ENCODE measurements at regions not wholly inside any gene's neighbourhood (a gene's known extent, or its start where the extent isn't known, plus 50 kb on each side); places are given as distances from the start of the nearest gene placed in this dataset.

GRCh38 chr6:105807905-105808304 is 278.2 kb upstream of the PRDM1 start:
- no peak for DNase-seq

GRCh38 chr6:105806486-105806920 is 279.6 kb upstream of the PRDM1 start:
- DNase-seq = no peak

GRCh38 chr6:105805501-105806023 is 280.6 kb upstream of the PRDM1 start:
- no peak for DNase-seq

GRCh38 chr6:105804424-105804823 is 281.7 kb upstream of the PRDM1 start:
- no peak for DNase-seq

DNA sequence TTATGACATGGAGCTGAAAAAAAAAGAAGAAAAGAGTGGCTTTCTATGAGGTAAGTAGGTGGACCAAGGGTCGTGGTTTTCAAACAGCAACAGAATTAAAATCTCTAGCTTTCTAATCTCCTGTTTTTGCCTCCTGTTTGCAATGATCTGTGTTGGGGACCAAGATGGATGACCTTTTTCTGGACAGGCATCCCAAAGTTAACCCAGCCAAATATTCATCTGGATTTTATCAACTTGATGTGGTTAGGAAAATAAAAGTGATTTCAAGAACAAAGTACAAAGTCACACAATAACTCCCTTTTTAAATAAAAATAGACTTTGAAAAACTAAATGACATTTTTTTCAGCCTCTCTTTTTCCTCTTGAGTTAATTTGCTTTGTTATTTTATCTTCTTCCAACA is 282.1 kb upstream of the PRDM1 start:
- DNase-seq = no peak

- DNase-seq = no peak
Measured at GRCh38 chr6:105803442-105803841, 282.7 kb upstream of the PRDM1 start.

DNA sequence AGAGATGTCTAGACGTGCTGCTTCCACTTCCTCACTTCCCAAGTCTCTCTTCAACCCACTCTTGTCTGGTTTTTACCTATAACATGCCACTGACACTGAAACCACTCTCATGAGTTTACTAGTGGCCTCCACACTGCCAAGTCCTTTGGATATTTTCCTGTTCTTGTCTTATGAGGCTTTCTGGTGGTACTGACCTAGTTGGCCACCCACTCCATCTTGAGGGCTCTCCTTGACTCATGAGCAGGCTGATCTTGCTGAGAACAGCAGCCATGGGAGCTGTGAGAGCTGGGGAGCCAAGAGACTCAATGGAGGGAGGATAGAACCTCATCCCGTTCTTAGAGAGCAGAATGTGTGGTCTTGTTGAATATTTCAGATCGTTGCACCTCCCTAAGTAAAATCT is 283.4 kb upstream of the PRDM1 start:
- no peak for DNase-seq

DNA sequence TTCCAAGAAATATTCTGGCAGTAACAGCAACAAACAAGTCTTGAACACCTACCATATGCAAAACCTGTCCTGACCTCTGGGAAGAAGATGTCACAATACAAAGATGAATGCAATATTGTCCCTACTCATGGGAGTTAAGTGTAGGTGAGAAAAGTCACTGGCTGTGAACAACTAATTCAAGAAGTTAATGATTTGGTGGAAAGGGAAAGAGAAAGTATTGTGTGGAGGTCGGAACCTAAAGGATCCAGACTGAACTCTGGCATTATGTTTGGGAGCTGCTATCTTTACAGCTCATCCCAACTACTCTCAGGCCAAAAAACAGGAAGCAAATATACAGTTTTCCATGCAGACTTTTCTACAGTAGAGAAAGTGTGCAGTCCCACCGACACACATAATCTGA is 285.3 kb upstream of the PRDM1 start:
- DNase-seq = no peak

GRCh38 chr6:105800398-105800797 is 285.7 kb upstream of the PRDM1 start:
- no peak for DNase-seq

- DNase-seq = no peak
Measured at GRCh38 chr6:105799056-105799455, 287.1 kb upstream of the PRDM1 start.

DNA sequence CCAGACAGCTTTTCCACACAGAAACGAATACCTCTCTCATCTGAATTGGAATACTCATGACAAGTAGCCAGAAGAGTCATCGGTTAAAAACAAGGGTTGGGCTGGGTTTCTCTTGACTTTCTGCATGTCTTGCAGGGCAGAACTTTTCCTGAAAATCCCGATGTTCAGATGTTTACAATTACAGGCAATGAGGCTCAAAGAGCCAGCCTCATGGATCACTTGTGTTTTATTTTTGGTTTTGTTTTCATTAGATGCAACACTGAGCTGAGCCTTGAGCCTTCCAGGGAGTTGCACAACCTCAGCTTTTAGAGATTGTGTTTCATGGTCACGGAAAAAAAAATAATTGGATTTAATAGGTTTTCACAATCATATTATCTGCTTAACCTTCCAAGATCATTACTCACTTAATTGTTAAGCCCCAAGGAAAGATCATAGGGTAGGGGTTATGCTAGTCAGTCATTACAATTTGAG is 288.1 kb upstream of the PRDM1 start:
- DNase-seq = no peak

GRCh38 chr6:105797286-105797979 is 288.7 kb upstream of the PRDM1 start:
- no peak for DNase-seq

DNA sequence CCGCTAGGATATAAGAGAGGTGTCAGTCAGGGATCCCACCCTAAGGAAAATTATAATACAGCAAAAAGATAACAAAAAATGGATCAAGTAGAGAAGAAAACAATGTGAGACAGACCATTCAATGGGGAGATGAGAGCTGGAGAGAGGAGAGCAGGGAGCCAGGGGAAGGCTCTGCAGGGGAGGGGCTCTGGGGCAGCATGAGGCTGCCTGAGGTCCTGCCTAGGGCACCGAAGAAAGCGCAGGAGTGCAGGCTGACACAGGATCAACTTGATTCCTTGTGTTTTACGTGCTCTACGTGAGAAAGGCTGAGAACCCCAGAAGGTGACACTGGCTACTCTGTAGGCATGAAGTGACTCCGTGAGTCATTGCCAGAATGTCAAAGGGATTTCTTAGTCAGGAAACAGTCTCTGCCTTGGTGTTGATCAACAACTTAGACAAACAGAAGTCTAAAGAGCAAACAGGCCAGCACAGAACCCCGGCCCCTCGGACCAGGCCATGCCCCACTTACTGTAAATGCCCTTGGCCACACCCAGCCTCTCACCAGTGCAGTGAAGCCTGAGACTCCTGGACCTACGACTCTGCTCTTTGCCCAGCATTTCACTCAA is 290.1 kb upstream of the PRDM1 start:
- no peak for DNase-seq

GRCh38 chr6:105795366-105795765 is 290.8 kb upstream of the PRDM1 start:
- no peak for DNase-seq

DNA sequence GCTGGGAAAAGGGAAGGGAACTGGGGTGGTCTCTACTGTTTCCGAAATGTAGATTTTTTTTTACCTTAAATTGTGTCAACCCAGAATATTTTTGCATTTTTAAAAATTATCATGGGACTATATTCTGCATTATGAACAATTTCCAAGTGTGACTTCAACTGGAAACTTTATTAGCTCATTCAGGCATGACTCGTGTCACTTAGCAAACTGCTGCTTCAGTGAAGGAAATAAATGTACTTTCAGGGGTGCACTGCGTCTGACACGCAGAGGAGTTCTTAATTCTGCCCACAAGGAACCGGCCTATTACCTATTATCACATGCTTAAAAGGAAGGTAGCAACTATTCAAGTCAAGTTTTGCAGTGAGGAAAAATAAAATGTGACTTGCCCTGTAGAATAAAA is 291.3 kb upstream of the PRDM1 start:
- no peak for DNase-seq

- no peak for DNase-seq
Measured at GRCh38 chr6:105794239-105794638, 291.9 kb upstream of the PRDM1 start.

- no peak for DNase-seq
Measured at GRCh38 chr6:105793130-105793529, 293.0 kb upstream of the PRDM1 start.

GRCh38 chr6:105791583-105792318 is 294.4 kb upstream of the PRDM1 start:
- no peak for DNase-seq

DNA sequence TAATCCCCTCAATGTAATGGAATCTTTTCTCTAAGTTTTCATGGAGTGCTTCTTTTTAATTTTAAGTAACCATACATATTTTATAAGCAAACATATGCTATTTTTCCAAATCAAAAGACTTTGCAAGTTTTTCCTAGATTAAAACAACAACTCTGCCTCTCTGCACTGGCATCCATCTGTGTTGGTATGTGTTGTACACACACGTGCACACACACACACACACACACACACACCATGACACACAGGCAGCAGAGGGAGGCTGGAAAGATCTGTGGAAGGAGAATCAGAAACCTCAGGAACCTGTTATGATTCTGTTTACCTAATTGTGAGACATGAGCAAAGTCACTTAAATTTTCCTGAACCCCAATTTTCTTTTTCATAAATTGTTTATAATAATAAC is 295.0 kb upstream of the PRDM1 start:
- DNase-seq = no peak

DNA sequence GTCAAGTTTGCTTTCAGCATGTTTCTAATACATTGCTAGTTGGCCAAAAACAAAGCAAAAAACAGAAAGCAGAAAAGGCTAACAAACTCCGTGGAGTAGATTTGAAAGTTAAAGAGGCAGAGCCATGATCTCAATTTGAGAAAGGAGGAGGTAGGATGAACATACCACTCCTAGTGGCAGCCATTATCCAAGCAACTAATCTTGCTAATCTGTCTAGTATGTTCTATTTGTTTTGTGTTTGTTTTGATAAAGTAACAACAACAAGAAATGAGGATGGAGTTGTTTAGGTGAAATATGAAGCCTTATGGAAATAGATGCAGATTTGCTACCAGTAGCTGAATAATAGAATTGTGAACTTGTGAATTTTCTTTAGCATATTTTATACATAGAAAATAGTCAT is 295.5 kb upstream of the PRDM1 start:
- DNase-seq = no peak

GRCh38 chr6:105789935-105790334 is 296.2 kb upstream of the PRDM1 start:
- DNase-seq = no peak

DNA sequence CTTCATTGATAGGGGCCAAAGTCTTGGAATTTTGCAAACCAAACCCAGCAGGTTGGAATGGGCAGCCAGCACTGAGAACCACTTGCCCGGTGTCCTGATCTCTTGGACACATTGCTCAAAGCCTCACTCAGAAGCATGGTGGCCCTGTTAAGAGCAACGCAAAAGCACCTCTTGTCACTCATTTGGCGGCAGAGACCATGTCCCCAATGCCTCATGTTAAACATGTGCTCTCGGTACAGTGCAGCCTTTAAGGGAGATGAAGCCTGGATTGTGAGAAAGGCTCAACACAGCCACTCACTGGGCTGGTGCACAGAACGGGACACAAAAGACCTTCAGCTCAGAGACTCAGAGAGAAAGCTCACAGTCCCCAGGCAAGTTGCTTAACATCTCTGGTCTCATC is 298.4 kb upstream of the PRDM1 start:
- DNase-seq = no peak

GRCh38 chr6:105786890-105787655 is 299.1 kb upstream of the PRDM1 start:
- DNase-seq = no peak

Measured in right forelimb (tissue), 1 donor.